ENCODE measurements at regions not wholly inside any gene's neighbourhood (a gene's known extent, or its start where the extent isn't known, plus 50 kb on each side); places are given as distances from the start of the nearest gene placed in this dataset.

GRCh38 chr3:159786489-159787177, 202.0 kb upstream of the IL12A start:
- TF ChIP-seq CTCF (IDR thresholded peaks at IDR 0.05; ENCODE audit: low read length) = no peak
- no peak for TF ChIP-seq EZH2 (optimal IDR thresholded peaks at IDR 0.05; ENCODE audit: low read depth, low read length)

Measured in MM.1S (cell line).